Endothelial cell of umbilical vein (primary cell): ENCODE measurements at regions not wholly inside any gene's neighbourhood (a gene's known extent, or its start where the extent isn't known, plus 50 kb on each side); places are given as distances from the start of the nearest gene placed in this dataset.

Experiments used
- BruUV-seq: library from RNA; stranded (reverse); fragments of 400-500 nt; replicated peaks from 2 replicates; lab custom pipeline; 2021; lab: Mats Ljungman, UMichigan
- CTCF ChIA-PET: fragments of 300-600, 350-600 bp; sonication (Branson Sonifier 250); formaldehyde crosslinking; loops from one replicate; lab custom pipeline; 2021; ENCODE audit warnings: antibody characterized with exemption, inconsistent platforms; lab: Charles Lee
- POLR2A ChIA-PET: fragments of 300-600, 350-600 bp; sonication (Branson Sonifier 250); formaldehyde crosslinking; loops from one replicate; lab custom pipeline; 2021; ENCODE audit warnings: antibody characterized with exemption, inconsistent platforms; lab: Charles Lee
- DNase-seq: peaks from one replicate; pipeline ENCODE4 v3.0.0-alpha.2; 2011; ENCODE audit warnings: low read depth, low spot score
- FAIRE-seq: peaks from 2 replicates; lab custom pipeline; 2011; peaks lifted over from hg19 to GRCh38; lab: Jason Lieb, UNC
- H2AFZ ChIP-seq: 2 replicates; pipeline ENCODE4 v1.6.0; 2012; ENCODE audit warnings: low read depth, low read length, control low read depth, inconsistent platforms
- H3K27ac ChIP-seq: 2 replicates; pipeline ENCODE4 v1.5.1; 2011; ENCODE audit warnings: low read depth, mild to moderate bottlenecking, control low read depth, low read length, moderate library complexity; ENCODE audit not compliant: insufficient read depth
- H3K27me3 ChIP-seq, 2 experiments: 2 replicates each; pipeline versions ENCODE4 v1.6.0 to v1.6.1; 2011; ENCODE audit warnings: low read length in 2 of 2, mixed read lengths in 1 of 2; ENCODE audit not compliant: control insufficient read depth in 2 of 2, insufficient read depth in 2 of 2
- H3K36me3 ChIP-seq, 2 experiments: 2 replicates in 1 of 2; 3 replicates in 1 of 2; pipeline ENCODE4 v1.5.1; 2011; ENCODE audit warnings: low read length in 2 of 2, mild to moderate bottlenecking in 1 of 2, moderate library complexity in 1 of 2; ENCODE audit not compliant: control insufficient read depth in 2 of 2, insufficient read depth in 2 of 2; ENCODE audit errors: extremely low read depth in 1 of 2
- H3K4me1 ChIP-seq: 3 replicates; pipeline ENCODE4 v1.5.1; 2011; ENCODE audit warnings: mild to moderate bottlenecking, low read length; ENCODE audit not compliant: control insufficient read depth, insufficient read depth; ENCODE audit errors: extremely low read depth
- H3K4me2 ChIP-seq: 2 replicates; pipeline ENCODE4 v1.6.1; 2011; ENCODE audit warnings: low read length, control low read depth, mixed read lengths; ENCODE audit not compliant: insufficient read depth
- H3K4me3 ChIP-seq, 3 experiments: fragments of 200-600 bp in 1 of 3; sonication (generic), shearing (Covaris generic) in 1 of 3; replicated peaks in 1 of 3; 2 replicates each; pipeline ENCODE4 v1.5.1; 2011 to 2016; ENCODE audit warnings: control low read depth in 3 of 3, low read length in 3 of 3, mild to moderate bottlenecking in 2 of 3, inconsistent platforms in 1 of 3, low read depth in 1 of 3, moderate library complexity in 1 of 3; ENCODE audit not compliant: insufficient read depth in 1 of 3
- H3K79me2 ChIP-seq: 2 replicates; pipeline ENCODE4 v1.6.0; 2012; ENCODE audit warnings: low read length, inconsistent platforms; ENCODE audit not compliant: control insufficient read depth, insufficient read depth
- H3K9ac ChIP-seq: replicated peaks from 2 replicates; pipeline ENCODE3; 2011; ENCODE audit warnings: low read length, control low read depth; ENCODE audit not compliant: insufficient read depth; ENCODE audit errors: extremely low read depth
- H3K9me1 ChIP-seq: replicated peaks from 3 replicates; pipeline ENCODE4 v1.6.0; 2011; ENCODE audit warnings: mild to moderate bottlenecking, low read length; ENCODE audit not compliant: control insufficient read depth, insufficient read depth; ENCODE audit errors: extremely low read depth
- H3K9me3 ChIP-seq: replicated peaks from 2 replicates; pipeline ENCODE4 v1.5.1; 2012; ENCODE audit warnings: low read length, inconsistent platforms; ENCODE audit not compliant: control insufficient read depth, insufficient read depth
- H4K20me1 ChIP-seq: replicated peaks from 2 replicates; pipeline ENCODE3; 2011; ENCODE audit warnings: mild to moderate bottlenecking, low read length; ENCODE audit not compliant: control insufficient read depth, insufficient read depth; ENCODE audit errors: extremely low read depth
- CTCF ChIP-seq, 2 donors: IDR thresholded peaks; 1 replicate in 1 of 2; 2 replicates in 1 of 2; pipeline ENCODE4 v1.5.1; 2011; ENCODE audit warnings: low read length in 2 of 2, mild to moderate bottlenecking in 2 of 2, moderate library complexity in 2 of 2, control low read depth in 1 of 2, inconsistent platforms in 1 of 2, low read depth in 1 of 2; ENCODE audit not compliant: insufficient read depth in 1 of 2; ENCODE audit errors: extremely low read depth in 1 of 2
- EZH2 ChIP-seq: IDR thresholded peaks from 2 replicates; pipeline ENCODE4 v1.6.1; 2012; ENCODE audit warnings: borderline replicate concordance, low read depth, mild to moderate bottlenecking, moderate library complexity, low read length, inconsistent platforms; ENCODE audit not compliant: severe bottlenecking
- FOS ChIP-seq: IDR thresholded peaks from 2 replicates; pipeline ENCODE4 v1.6.1; 2011; ENCODE audit warnings: mild to moderate bottlenecking, low read length, moderate library complexity, borderline replicate concordance; ENCODE audit not compliant: insufficient read depth
- GATA2 ChIP-seq: IDR thresholded peaks from 2 replicates; pipeline ENCODE4 v1.7.0; 2011; ENCODE audit warnings: low read depth, mild to moderate bottlenecking, moderate library complexity, mixed read lengths, low read length; ENCODE audit not compliant: insufficient read length, insufficient read depth
- MYC ChIP-seq: IDR thresholded peaks from one replicate; pipeline ENCODE4 v1.6.1; 2011; ENCODE audit warnings: mild to moderate bottlenecking, low read depth, low read length
- POLR2A ChIP-seq: IDR thresholded peaks from 2 replicates; pipeline ENCODE4 v1.6.1; 2012; ENCODE audit warnings: low read depth, mild to moderate bottlenecking, control low read depth, low read length
- POLR2AphosphoS5 ChIP-seq: IDR thresholded peaks from 2 replicates; pipeline ENCODE4 v1.6.1; 2012; ENCODE audit warnings: low read depth, mild to moderate bottlenecking, control low read depth, low read length, moderate library complexity; ENCODE audit not compliant: insufficient read depth
- dilution Hi-C: fragments of 300-500 bp; cut with MboI; formaldehyde crosslinking; loops from one replicate; pipeline ENCODE4 v1.15.0; 2019; ENCODE audit warnings: low sequenced_read_pairs; ENCODE audit not compliant: extremely low pct_ligation_motif_present
- intact Hi-C: fragments of 100-400 bp; cut with micrococcal nuclease; formaldehyde crosslinking; loops from one replicate; pipeline ENCODE4 v1.10.0; 2022
- TF ChIP-seq, protein P1 (sequence below): IDR thresholded peaks from 2 replicates; pipeline ENCODE4 v1.6.1; 2011; ENCODE audit not compliant: insufficient read depth, insufficient read length

GRCh38 chr2:122117371-122117770 is 361.9 kb downstream of the TSN start:
- H2AFZ ChIP-seq, result no peak overlapping the region
- dilution Hi-C loops, result no loop called here
- no peak for TF ChIP-seq EZH2
- no peak for TF ChIP-seq POLR2AphosphoS5
- no peak for TF ChIP-seq MYC
- no peak for TF ChIP-seq CTCF (IDR thresholded peaks at IDR 0.05; ENCODE audit: extremely low read depth in 1 of 2, insufficient read depth in 1 of 2, low read depth in 1 of 2, low read length in 2 of 2)
- no peak for TF ChIP-seq GATA2
- TF ChIP-seq, protein P1, sequence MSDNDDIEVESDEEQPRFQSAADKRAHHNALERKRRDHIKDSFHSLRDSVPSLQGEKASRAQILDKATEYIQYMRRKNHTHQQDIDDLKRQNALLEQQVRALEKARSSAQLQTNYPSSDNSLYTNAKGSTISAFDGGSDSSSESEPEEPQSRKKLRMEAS, result no peak
- TF ChIP-seq POLR2A, result no peak
- no peak for TF ChIP-seq FOS
- ChIA-PET POLR2A (no interaction called here), CTCF (no interaction called here)
- no peaks in the 10 kb centered on the region for H3K9me3 ChIP-seq
- H3K4me2 ChIP-seq, result no peak overlapping the region
- H4K20me1 ChIP-seq, result no peaks in the 10 kb centered on the region
- H3K4me1 ChIP-seq, result no peaks in the 10 kb centered on the region
- no peaks in the 10 kb centered on the region for H3K9me1 ChIP-seq
- intact Hi-C loops, result no loop called here
- BruUV-seq, result no TSS peak
- DNase-seq (no peak), FAIRE-seq (no peak)
- H3K27ac ChIP-seq, result no peak overlapping the region
- no peaks in the 10 kb centered on the region for H3K79me2 ChIP-seq
- no peak overlapping the region for H3K9ac ChIP-seq
- no peak overlapping the region for H3K4me3 ChIP-seq
- no peaks in the 10 kb centered on the region for H3K27me3 ChIP-seq
- no peaks in the 10 kb centered on the region for H3K36me3 ChIP-seq
